HG02973 (cell line): ENCODE measurements at regions not wholly inside any gene's neighbourhood (a gene's known extent, or its start where the extent isn't known, plus 50 kb on each side); places are given as distances from the start of the nearest gene placed in this dataset.

Source experiments
- ATAC-seq: cut with Tn5 transposase; IDR thresholded peaks from one replicate; pipeline ENCODE4 v1.9.1; 2021; ENCODE audit warnings: moderate library complexity; ENCODE audit not compliant: unreplicated experiment

GRCh38 chr3:6120786-6121185, 740.1 kb upstream of the GRM7 start:
- no peak for ATAC-seq

GRCh38 chr3:6124875-6125274, 736.0 kb upstream of the GRM7 start:
- no peak for ATAC-seq

GRCh38 chr3:6125520-6125919, 735.4 kb upstream of the GRM7 start:
- ATAC-seq = no peak

GRCh38 chr3:6132684-6133432, 728.1 kb upstream of the GRM7 start:
- ATAC-seq = no peak

DNA sequence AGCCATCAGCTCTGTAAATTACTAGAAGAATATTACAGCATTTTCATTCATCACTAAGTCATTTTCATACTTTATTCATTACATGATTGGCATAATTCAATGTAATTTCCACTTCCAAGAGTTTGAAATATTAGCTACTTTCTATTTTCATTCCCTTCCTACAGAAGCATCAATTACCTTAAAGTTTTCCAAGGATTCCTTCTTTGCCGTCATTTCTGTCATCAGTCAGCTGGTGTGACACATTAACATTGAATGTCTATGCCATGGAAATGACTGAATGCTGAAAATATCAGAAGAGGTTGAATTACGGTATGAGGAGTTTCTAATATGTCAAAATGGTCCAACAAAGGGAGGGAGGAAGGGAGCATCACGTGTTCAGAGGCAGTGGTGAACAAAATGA, 718.2 kb upstream of the GRM7 start:
- no peak for ATAC-seq

DNA sequence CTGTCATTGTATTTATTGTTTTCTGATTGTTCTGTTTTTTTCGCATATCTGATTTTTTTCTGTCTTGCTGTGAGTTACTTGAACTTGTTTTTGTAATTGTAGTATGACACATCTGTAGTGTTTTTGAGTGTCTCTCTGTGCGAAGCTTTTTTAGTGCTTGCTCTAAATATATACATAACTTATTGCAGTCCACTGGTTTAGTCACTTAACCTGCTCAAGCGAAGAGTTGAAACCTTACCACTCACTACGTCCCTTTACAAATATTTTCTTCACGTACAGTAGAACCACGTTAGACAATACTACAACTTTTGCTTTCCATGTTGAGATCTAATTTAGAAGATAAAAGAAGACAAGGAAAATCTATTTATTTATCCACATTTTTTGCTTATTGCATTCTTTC, 713.0 kb upstream of the GRM7 start:
- ATAC-seq = no peak

GRCh38 chr3:6155650-6156338, 705.1 kb upstream of the GRM7 start:
- no peak for ATAC-seq

- no peak for ATAC-seq
These were observed 695.0 kb upstream of the GRM7 start for GRCh38 chr3:6165951-6166350.

GRCh38 chr3:6168256-6168655, 692.7 kb upstream of the GRM7 start:
- no peak for ATAC-seq

GRCh38 chr3:6172871-6173642, 687.9 kb upstream of the GRM7 start:
- no peak for ATAC-seq

- no peak for ATAC-seq
These were observed 683.5 kb upstream of the GRM7 start for GRCh38 chr3:6177417-6177816.

GRCh38 chr3:6179761-6180160, 681.2 kb upstream of the GRM7 start:
- ATAC-seq = no peak

DNA sequence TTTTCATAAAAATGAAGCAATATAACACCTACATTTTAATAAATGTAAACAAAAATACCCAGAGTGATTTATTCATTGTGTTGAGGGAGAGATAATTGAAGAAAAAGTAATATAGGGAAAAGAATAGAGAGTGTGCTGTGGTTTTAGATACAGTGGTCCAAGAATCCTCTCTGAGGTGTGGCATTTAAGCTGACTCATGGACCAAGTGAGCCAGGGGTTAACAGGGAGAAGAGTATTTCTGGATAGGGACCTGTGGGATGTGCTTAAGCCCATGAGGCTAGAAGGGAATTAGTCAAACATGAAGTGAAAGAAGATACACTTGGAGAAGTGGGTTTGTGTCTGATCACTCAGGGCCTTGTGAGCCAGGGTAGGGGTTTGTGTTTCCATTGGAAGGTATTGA, 680.7 kb upstream of the GRM7 start:
- no peak for ATAC-seq

DNA sequence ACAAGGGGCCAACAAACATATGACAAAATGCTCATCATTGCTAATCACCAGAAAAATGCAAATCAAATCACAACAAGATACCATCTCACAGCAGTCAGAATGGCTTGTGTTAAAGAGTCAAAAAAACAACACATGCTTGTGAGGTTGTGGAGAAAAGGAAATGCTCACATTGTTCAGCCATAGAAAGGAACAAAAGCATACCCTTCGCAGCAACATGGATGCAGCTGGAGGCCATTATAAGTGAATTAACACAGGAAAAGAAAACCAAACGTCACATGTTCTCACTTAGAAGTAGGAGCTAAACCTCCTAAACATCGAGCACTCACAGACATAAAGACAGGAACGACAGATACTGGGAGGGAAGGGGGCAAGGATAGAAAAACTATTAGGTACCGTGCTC, 678.4 kb upstream of the GRM7 start:
- no peak for ATAC-seq

DNA sequence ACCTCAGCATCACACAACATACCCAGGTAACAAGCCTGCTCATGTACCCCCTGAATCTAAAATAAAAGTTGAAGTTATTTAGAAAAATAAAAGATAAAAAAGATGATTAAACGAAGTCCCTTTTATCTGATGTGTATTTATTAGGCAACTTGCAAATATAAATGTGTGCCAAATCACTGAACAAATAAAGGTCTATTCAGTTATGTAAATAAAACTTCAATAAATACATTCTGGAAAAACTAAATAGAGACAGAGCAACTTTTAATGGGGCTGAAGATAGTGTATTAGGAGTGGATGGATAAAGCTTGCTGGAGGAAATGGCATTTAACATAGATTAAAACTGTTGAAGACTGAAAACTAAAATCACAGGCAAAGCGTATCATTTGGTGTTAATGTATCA, 678.0 kb upstream of the GRM7 start:
- no peak for ATAC-seq

DNA sequence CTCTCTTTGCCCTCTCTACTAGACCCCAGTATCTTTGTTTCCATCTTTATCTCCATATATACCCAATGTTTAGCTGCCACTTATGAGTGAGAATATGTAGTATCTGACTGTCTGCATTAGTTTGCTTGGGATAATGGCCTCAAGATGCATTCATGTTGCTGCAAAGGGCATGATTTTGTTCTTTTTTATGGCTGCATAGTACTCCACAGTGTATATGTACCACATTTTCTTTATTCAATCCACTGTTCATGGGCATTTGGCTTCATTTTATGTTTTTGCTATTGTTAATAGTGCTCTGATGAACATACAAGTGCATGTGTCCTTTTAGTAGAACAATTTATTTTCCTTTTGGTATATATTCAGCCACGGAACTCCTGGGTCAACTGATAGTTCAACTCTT, 671.5 kb upstream of the GRM7 start:
- no peak for ATAC-seq

DNA sequence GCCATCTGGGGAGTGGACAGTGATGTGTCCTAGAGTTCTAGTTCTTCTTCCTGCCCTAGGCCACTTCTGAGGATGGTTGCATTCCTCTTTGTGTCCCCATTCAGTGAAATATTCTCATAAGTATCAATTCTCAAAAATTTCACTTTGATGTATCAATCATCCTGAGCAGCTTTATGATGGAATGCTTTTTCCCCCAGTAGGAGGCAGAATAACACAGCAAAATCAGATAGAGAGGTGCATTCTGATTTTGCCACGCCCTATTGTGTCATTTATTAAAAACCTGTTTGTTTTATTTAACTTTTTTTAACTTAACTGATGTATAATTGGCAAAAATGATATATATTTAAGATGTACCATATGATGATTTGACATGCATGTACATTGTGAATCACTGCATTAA, 656.0 kb upstream of the GRM7 start:
- ATAC-seq = no peak

- no peak for ATAC-seq
These were observed 644.5 kb upstream of the GRM7 start for GRCh38 chr3:6216135-6217026.

DNA sequence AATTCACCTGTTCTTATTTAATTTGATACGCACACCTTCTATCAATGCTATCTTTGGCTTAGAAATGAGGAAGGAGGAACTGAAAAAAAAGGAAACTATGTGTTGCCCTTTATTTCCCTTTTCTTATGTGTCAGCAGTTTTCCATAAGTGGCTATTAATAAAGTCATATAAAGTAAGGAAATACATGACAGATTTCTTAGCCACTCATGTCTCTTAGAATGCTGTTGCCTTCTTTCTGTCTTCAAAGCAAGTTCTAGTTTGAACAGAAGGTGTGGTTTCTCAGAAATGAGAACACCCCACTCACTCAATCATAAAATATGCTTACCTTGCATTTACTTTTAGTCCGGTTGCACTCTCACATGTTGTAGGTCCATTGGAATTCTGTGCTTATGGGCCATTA, 640.5 kb upstream of the GRM7 start:
- no peak for ATAC-seq

DNA sequence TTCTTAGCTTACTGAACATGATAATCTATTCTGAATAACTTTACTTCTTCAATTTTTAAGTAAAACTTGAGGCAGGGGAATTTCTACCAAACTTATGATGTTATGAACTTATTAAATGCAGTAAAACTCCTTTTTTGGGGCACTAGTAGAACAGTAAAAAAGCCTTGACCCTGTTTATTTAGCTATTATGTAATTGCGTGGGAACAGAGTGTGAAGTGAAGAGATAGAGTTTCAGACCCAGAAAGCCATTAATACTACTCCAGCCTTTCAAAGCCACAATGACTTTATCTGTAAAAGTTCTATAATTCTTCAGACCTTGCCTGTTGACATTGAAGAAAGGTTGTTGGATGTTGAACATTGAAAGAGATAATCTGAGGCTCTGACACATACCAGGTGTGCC, 638.8 kb upstream of the GRM7 start:
- no peak for ATAC-seq

GRCh38 chr3:6223572-6223971, 637.3 kb upstream of the GRM7 start:
- no peak for ATAC-seq
